GM03348 (cell line): ENCODE measurements at regions not wholly inside any gene's neighbourhood (a gene's known extent, or its start where the extent isn't known, plus 50 kb on each side); places are given as distances from the start of the nearest gene placed in this dataset.
"Not testable (repeated sequence)": the region's sequence is repeated elsewhere in the genome, so short reads cannot be mapped to it uniquely, and the experiment has no call there.

Experiments
- DNase-seq: peaks from one replicate; pipeline ENCODE4 v3.0.0; 2012; ENCODE audit warnings: low spot score

GRCh38 chr2:198630384-198630783, 826.0 kb downstream of the PLCL1 start:
- DNase-seq, result no peak

- DNase-seq, result no peak
Observed at GRCh38 chr2:198628596-198628995, 824.2 kb downstream of the PLCL1 start.

- DNase-seq, result no peak
Observed at GRCh38 chr2:198622986-198623730, 818.8 kb downstream of the PLCL1 start.

GRCh38 chr2:198615972-198616371, 811.6 kb downstream of the PLCL1 start:
- DNase-seq, result no peak

- DNase-seq, result no peak
Observed at GRCh38 chr2:198611201-198611600, 806.8 kb downstream of the PLCL1 start.

- DNase-seq, result no peak
Observed at GRCh38 chr2:198604599-198604998, 800.2 kb downstream of the PLCL1 start.

GRCh38 chr2:198602986-198603385, 798.6 kb downstream of the PLCL1 start:
- DNase-seq, result not testable (repeated sequence)

GRCh38 chr2:198597648-198598047, 793.3 kb downstream of the PLCL1 start:
- no peak for DNase-seq

- no peak for DNase-seq
Observed at GRCh38 chr2:198596985-198597384, 792.6 kb downstream of the PLCL1 start.

GRCh38 chr2:198595721-198596120, 791.3 kb downstream of the PLCL1 start:
- DNase-seq, result no peak

- no peak for DNase-seq
Observed at GRCh38 chr2:198591586-198591985, 787.2 kb downstream of the PLCL1 start.

GRCh38 chr2:198587741-198588140, 783.3 kb downstream of the PLCL1 start:
- no peak for DNase-seq

GRCh38 chr2:198587240-198587639, 782.8 kb downstream of the PLCL1 start:
- no peak for DNase-seq

- DNase-seq, result no peak
Observed at GRCh38 chr2:198571393-198571792, 767.0 kb downstream of the PLCL1 start.

GRCh38 chr2:198558176-198558575, 753.8 kb downstream of the PLCL1 start:
- DNase-seq, result no peak

- DNase-seq, result no peak
Observed at GRCh38 chr2:198546122-198546521, 741.7 kb downstream of the PLCL1 start.

- no peak for DNase-seq
Observed at GRCh38 chr2:198545411-198545810, 741.0 kb downstream of the PLCL1 start.

GRCh38 chr2:198544461-198544860, 740.1 kb downstream of the PLCL1 start:
- DNase-seq, result no peak

GRCh38 chr2:198534756-198535155, 730.4 kb downstream of the PLCL1 start:
- no peak for DNase-seq

- DNase-seq, result no peak
Observed at GRCh38 chr2:198525211-198525969, 721.0 kb downstream of the PLCL1 start.

- DNase-seq, result no peak
Observed at GRCh38 chr2:198523710-198524109, 719.3 kb downstream of the PLCL1 start.

- no peak for DNase-seq
Observed at GRCh38 chr2:198518935-198519334, 714.5 kb downstream of the PLCL1 start.

GRCh38 chr2:198517976-198518375, 713.6 kb downstream of the PLCL1 start:
- DNase-seq, result peak; percentile 22

GRCh38 chr2:198508610-198509009, 704.2 kb downstream of the PLCL1 start:
- DNase-seq, result not testable (repeated sequence)
